ENCODE measurements at regions not wholly inside any gene's neighbourhood (a gene's known extent, or its start where the extent isn't known, plus 50 kb on each side); places are given as distances from the start of the nearest gene placed in this dataset.

DNA sequence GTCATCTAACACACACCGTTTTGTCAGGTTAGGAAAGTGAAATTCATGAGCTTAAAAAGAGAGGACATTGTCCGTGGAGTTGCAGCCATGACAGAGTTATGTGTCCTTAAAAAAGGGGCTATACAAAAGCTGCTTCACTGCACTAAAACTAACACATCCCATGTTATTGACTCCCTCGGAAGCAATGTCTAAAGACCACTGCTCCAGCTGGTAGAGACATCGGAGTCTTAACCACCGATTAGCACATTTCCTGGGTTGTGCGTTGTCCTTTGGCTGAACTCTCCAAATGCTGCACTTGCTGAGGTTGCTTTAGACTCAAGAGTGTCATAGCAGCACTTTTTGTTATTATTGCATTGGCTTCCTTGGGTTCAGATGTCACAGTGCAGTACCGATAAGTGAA lies 128.3 kb upstream of the C9orf72 start:
- TF ChIP-seq EZH2 (IDR thresholded peaks at IDR 0.05; ENCODE audit: borderline replicate concordance, low read length) = no peak
- TF ChIP-seq, protein P1, sequence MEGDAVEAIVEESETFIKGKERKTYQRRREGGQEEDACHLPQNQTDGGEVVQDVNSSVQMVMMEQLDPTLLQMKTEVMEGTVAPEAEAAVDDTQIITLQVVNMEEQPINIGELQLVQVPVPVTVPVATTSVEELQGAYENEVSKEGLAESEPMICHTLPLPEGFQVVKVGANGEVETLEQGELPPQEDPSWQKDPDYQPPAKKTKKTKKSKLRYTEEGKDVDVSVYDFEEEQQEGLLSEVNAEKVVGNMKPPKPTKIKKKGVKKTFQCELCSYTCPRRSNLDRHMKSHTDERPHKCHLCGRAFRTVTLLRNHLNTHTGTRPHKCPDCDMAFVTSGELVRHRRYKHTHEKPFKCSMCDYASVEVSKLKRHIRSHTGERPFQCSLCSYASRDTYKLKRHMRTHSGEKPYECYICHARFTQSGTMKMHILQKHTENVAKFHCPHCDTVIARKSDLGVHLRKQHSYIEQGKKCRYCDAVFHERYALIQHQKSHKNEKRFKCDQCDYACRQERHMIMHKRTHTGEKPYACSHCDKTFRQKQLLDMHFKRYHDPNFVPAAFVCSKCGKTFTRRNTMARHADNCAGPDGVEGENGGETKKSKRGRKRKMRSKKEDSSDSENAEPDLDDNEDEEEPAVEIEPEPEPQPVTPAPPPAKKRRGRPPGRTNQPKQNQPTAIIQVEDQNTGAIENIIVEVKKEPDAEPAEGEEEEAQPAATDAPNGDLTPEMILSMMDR (conservative IDR thresholded peaks at IDR 0.05 in 1 of 2, IDR thresholded peaks at IDR 0.05 in 1 of 2; ENCODE audit: extremely low read depth in 1 of 2, insufficient read depth in 1 of 2, low read depth in 1 of 2, low read length in 2 of 2) = no peak

Measured in mammary epithelial cell (primary cell).